Ecto neural progenitor cell (in vitro differentiated cells): ENCODE measurements at regions not wholly inside any gene's neighbourhood (a gene's known extent, or its start where the extent isn't known, plus 50 kb on each side); places are given as distances from the start of the nearest gene placed in this dataset.
"Not testable (repeated sequence)": the region's sequence is repeated elsewhere in the genome, so short reads cannot be mapped to it uniquely, and the experiment has no call there.

Source experiments
- DNase-seq: peaks from one replicate; pipeline ENCODE4 v3.0.0-alpha.2; 2018; ENCODE audit warnings: low spot score

DNA sequence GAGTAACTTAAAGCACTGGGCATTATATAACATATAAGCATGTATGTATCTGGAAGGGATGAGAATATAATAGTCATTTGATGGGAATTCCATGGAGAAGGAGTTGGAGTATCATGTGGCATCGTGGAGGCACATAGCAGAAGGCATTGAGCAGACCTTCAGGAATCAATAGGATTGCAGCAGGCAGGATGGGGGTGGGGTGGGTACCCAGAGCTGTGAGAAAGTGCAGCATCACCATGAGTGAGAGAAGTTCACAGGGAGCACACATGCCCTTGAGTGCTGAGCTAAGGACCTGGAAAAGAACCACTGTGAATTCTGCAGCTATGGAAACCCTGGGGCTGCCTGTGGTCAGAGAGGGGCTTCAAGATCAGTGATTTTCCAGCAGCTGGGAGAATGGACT, 57.3 kb downstream of the MED10 start:
- no peak for DNase-seq

DNA sequence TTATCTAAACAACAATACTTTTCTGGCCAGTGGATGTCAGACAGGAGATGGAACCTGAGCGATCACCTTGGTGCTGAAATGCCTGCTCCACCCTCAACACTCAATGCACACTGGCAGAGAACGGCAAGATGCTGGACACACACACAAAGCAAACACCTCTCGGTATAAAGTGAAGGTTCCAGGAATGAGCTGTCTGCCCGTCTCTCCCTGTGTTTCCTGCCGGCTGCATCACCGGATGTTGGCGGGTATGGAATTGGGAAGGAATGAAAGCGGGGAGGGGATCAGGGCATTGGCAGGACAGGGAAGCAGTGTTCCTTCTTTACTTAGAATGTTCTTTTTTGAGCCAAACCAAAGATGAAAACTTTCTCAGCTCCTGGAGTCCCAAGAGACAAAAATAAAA, 59.2 kb downstream of the MED10 start:
- DNase-seq: no peak

DNA sequence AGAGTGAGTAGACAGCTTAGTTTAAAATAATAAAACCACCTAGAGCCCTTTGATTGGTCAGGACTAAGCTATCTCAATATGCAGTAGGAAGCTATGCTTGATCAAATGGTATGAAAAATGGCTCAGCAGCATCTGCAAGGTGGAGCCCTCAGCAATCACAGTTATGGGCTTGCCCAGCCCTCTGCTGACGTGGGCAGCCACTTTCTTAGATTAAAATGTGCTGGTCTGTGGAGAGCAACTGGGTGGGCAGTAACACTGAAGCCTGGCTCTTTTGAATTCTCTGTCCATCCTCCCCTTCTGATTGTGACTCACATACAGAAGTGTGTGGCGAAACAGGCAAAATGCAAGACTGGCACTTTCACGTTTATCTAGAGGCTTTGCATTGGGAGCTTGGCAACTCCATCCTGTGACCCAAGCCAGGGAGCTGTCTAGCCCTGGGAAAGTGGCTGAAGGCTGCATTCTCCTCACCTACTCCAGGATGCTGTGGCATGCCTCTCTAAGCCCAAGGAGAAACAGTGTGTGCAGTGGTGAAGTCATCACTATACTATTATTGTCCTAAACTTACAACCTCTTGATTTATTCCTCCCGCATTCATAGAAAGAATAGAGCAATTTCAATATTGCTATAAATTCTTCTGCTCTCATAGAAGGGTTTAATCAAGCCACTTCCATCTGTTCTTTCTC, 61.1 kb downstream of the MED10 start:
- no peak for DNase-seq

DNA sequence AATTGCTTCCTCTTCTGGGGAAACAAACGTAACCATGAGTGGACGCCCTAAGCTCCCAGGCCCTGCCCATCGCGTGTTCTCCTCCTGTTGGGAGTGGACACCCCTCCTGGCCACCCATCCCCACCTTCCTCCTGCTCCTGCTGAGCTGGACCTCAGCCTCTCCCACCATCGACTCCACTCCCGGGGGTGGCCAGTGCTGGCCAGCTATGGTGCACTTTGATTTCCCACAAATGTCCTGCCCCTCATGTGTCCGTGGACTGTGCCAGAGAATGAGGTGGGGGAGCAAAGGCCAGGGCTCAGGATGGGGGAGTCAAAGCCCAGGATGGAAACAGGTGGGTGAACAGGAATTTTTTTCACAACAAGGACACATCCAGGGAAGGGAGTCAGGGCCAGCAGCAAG, 62.8 kb downstream of the MED10 start:
- no peak for DNase-seq

- no peak for DNase-seq
Measured at GRCh38 chr5:6311568-6312501, 66.5 kb downstream of the MED10 start.

DNA sequence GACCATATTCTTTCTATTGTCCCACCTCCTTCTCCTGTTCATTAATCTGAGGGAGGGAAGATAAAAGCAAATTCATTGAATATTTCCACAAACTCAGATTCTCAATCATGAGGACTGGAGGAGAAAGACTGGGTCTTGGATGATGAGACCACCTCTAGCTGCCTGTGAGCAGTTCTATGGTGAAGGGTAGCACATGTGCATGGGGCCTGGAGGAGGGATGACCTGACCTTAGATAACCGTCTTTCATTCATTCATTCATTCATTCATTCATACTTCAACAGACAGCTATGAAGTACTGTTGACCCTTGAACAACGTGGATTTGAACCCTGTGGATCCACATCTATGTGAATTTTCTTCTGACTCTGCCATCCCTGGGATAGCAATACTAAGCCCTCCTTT, 68.4 kb downstream of the MED10 start:
- no peak for DNase-seq

DNA sequence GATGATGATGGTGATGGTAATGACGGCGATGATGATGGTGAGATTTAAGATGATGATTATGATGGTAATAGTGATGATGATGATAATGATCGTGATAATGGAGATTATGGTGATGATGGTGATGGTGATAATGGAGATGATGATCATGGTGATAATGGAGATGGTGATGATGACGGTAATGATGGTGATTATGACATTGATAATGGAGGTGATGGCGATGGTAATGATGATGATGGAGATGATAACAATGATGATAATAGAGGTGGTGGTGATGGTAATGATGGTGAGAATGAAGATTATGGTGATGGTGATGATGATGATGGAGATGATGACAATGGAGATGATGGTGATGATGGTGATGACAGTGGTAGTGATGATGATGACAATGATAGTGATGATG, 69.7 kb downstream of the MED10 start:
- DNase-seq: no peak

DNA sequence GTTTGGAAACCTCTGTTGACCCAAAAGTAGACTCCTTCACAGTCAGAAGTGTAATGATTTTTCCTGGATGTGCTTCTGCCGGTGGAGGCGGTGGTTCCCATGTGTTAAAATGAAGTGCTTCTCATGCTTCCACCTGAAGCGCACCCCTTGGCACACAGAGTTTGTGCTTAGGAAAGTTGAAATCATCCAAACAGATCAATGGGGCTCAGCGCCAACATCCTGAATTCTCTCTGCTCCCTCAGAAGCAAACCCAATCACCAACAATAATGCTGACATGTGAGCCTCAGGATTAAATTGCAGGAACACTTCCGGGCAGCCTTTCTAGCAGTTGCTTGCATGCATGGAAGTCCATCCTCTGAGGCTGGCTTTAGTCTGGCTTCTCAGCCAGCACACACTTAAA, 71.0 kb downstream of the MED10 start:
- DNase-seq: no peak

GRCh38 chr5:6305853-6306252, 72.5 kb downstream of the MED10 start:
- DNase-seq: no peak

DNA sequence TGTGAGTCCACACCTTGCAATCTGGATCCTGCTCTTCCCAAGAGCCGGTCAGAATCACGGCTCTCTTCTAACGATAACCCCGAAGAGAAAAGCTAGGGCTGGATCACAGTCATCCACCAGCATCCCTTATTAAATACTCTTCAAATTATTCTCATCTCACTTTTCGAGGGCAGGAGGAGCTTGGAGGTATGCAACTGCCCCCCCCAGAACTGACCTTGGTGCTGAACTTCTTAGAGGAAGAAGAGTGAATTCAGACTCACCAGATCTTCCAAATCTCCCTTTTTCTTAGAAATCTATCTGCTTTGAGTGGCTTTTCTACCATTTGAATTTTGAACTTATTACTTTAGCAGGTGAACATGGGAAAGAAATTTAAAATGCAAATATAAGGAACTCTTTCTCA, 75.7 kb downstream of the MED10 start:
- DNase-seq: no peak

DNA sequence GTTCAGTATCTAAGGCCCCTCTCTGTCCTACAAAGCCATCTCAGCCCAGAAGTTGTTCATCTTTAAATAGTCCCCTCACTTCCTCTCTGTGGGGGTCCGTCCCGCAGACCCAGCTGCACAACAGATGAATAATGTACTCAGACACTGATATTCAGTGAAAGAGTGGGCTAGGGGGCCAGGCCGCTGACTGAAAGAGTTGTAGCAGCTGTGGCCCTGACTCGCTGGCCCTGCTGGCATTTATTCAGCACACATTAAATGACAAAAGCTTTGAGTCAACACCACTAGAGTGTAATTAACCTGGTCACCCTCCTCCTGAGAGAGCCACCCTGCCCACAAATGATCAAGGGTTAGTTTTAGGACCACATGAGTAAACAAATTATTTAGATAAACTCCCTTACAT, 76.3 kb downstream of the MED10 start:
- no peak for DNase-seq

- no peak for DNase-seq
Measured at GRCh38 chr5:6296524-6296923, 81.8 kb downstream of the MED10 start.

GRCh38 chr5:6291961-6292360, 86.4 kb downstream of the MED10 start:
- DNase-seq: no peak

DNA sequence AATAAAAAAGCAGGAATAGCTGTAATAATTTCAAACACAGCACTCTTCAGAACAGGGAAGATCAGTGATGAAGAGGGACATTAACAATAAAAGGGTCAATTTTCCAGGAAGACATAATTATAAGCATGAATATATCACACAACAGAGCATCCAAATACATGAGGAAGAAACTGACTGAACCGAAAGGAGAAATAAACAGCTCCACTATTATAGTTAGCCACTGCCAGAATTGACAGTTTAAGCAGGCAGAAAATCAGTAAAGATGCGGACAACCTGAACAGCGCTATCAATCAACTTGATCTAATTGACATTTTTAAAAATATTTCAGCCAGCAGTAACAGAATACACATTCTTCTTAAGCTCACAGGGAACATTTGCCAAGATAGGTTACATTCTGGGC, 89.1 kb downstream of the MED10 start:
- DNase-seq: no peak

DNA sequence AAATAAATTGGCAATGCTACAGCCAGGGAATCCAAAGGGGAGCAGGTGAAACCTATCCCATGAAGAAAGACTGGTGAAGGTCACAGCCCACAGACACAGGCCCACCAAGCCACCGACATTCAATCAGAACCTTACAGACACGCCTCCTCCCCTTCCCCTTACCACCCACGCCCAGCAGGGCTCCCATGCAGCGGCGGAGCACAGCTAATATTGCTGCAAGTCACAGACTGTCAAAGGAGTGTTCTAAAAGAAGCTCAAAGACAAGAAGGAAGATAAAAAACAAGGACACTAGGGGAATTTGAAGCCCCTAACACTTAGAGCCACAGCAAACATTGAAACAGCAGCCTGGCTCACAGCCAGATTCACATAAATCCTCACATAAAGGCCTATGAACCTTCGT, 91.2 kb downstream of the MED10 start:
- no peak for DNase-seq

- no peak for DNase-seq
Measured at GRCh38 chr5:6286404-6286803, 91.9 kb downstream of the MED10 start.

GRCh38 chr5:6284491-6284890, 93.9 kb downstream of the MED10 start:
- not testable (repeated sequence) for DNase-seq

- DNase-seq: no peak
Measured at GRCh38 chr5:6282352-6282751, 96.0 kb downstream of the MED10 start.

DNA sequence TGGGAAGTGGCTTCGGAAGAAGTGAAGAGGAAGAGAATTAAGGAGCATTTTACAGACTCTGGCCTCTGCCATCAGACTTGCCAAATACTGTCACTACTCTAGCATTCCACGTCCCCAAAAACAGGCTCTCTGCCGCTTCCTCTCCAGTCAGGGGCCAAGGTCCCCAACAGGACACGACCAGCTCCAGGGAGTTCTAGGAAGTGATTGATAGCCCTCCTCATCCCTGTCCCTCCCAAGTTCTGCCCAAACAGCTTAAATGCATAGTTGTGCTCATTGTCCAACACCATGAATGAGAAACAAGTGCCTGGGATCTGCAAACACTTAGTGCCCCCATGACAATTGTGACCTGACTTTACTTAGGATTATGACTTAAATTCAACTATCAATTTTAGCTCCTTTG, 96.5 kb downstream of the MED10 start:
- no peak for DNase-seq

GRCh38 chr5:6280425-6281100, 97.8 kb downstream of the MED10 start:
- no peak for DNase-seq

GRCh38 chr5:6279607-6280006, 98.7 kb downstream of the MED10 start:
- DNase-seq: no peak

- no peak for DNase-seq
Measured at GRCh38 chr5:6274846-6275543, 103.4 kb downstream of the MED10 start.
